K562 (cell line): ENCODE measurements at regions not wholly inside any gene's neighbourhood (a gene's known extent, or its start where the extent isn't known, plus 50 kb on each side); places are given as distances from the start of the nearest gene placed in this dataset.

Source experiments
- CHD2 ChIP-seq: IDR thresholded peaks from 2 replicates; pipeline ENCODE4 v1.6.1; 2011; ENCODE audit warnings: low read depth, low read length
- CTCF ChIP-seq, 3 experiments: IDR thresholded peaks in 2 of 3; conservative IDR thresholded peaks in 1 of 3; 2 replicates each; pipeline ENCODE4 v1.5.1; 2011 to 2012; ENCODE audit warnings: low read length in 3 of 3, mild to moderate bottlenecking in 3 of 3, control low read depth in 2 of 3, improper control_type of control experiment in 1 of 3, inconsistent platforms in 1 of 3, low read depth in 1 of 3, mixed read lengths in 1 of 3, moderate library complexity in 1 of 3; ENCODE audit not compliant: insufficient read depth in 2 of 3
- ESRRA ChIP-seq: fragments of 450-650 bp; IDR thresholded peaks from 2 replicates; pipeline ENCODE4 v1.6.1; 2014; ENCODE audit warnings: low read depth, mild to moderate bottlenecking, moderate library complexity, borderline replicate concordance
- FOS ChIP-seq: IDR thresholded peaks from 3 replicates; pipeline ENCODE4 v1.6.1; 2011; ENCODE audit not compliant: insufficient read length; ENCODE audit errors: extremely low read depth
- HDAC8 ChIP-seq: fragments of 450-650 bp; IDR thresholded peaks from 2 replicates; pipeline ENCODE4 v1.6.1; 2016; ENCODE audit warnings: mild to moderate bottlenecking, missing genetic modification characterization, moderate library complexity, missing compliant biosample characterization
- MBD1 ChIP-seq: fragments of 250-450 bp; sonication (Bioruptor Pico); IDR thresholded peaks from 2 replicates; pipeline ENCODE4 v1.8.0; 2022; ENCODE audit warnings: inconsistent platforms
- NCOA1 ChIP-seq: fragments of 450-650 bp; IDR thresholded peaks from 2 replicates; pipeline ENCODE4 v1.6.1; 2016; ENCODE audit warnings: low read depth
- NFRKB ChIP-seq: fragments of 450-650 bp; IDR thresholded peaks from 2 replicates; pipeline ENCODE4 v1.6.1; 2016; ENCODE audit warnings: low read depth
- RNF2 ChIP-seq: sonication (generic); IDR thresholded peaks from 2 replicates; pipeline ENCODE4 v1.6.1; 2016
- SIN3A ChIP-seq, 2 experiments: fragments of 150-350 bp in 1 of 2; IDR thresholded peaks; 2 replicates each; pipeline ENCODE4 v1.6.1; 2011 to 2016; ENCODE audit warnings: borderline replicate concordance in 2 of 2, low read depth in 2 of 2, low read length in 2 of 2, mild to moderate bottlenecking in 2 of 2, moderate library complexity in 2 of 2; ENCODE audit not compliant: control insufficient read depth in 1 of 2
- ZNF232 ChIP-seq: sonication (generic); formaldehyde crosslinking; IDR thresholded peaks from 2 replicates; pipeline ENCODE4 v1.8.0; 2022; ENCODE audit warnings: mild to moderate bottlenecking, missing genetic modification reagents
- ZNF512 ChIP-seq: IDR thresholded peaks from 2 replicates; pipeline ENCODE4 v1.6.1; 2016; ENCODE audit warnings: missing genetic modification characterization, missing compliant biosample characterization

- no peak for TF ChIP-seq MBD1 (CRISPR knock-in tag)
- TF ChIP-seq CHD2, result no peak
- no peak for TF ChIP-seq CTCF (IDR thresholded peaks at IDR 0.05 in 2 of 3, conservative IDR thresholded peaks at IDR 0.05 in 1 of 3; ENCODE audit: insufficient read depth in 2 of 3, low read depth in 1 of 3, low read length in 3 of 3)
- TF ChIP-seq FOS, result no peak
- TF ChIP-seq SIN3A (IDR thresholded peaks at IDR 0.05; ENCODE audit: borderline replicate concordance in 2 of 2, control insufficient read depth in 1 of 2, low read depth in 2 of 2, low read length in 2 of 2), result no peak
- no peak for TF ChIP-seq HDAC8
- no peak for TF ChIP-seq ZNF512
- no peak for TF ChIP-seq NFRKB
- no peak for TF ChIP-seq NCOA1
- no peak for TF ChIP-seq ESRRA
- no peak for TF ChIP-seq ZNF232
- TF ChIP-seq RNF2, result no peak
Observed at GRCh38 chr6:148076051-148076450, 266.6 kb upstream of the SASH1 start.
